ENCODE measurements at regions not wholly inside any gene's neighbourhood (a gene's known extent, or its start where the extent isn't known, plus 50 kb on each side); places are given as distances from the start of the nearest gene placed in this dataset.

- POLR2A ChIA-PET, result no interaction called here
- no peaks in the 10 kb centered on the region for H3K9me3 Mint-ChIP-seq
- H3K4me3 ChIP-seq (ENCODE audit: low read length), result no peak overlapping the region
- peaks cover 4 to 24% of the 10 kb centered on the region in 2 experiments for H3K27me3 ChIP-seq (ENCODE audit: control insufficient read depth in 1 of 2, insufficient read depth in 2 of 2, low read length in 2 of 2)
- intact Hi-C loops (cut with DNase I, micrococcal nuclease), result no loop called here
- CTCF ChIA-PET, result no interaction called here
- ATAC-seq (ENCODE audit: poor library complexity), result no peak
- no peak overlapping the region for H3K27ac ChIP-seq (ENCODE audit: low read depth in 1 of 2, low read length in 2 of 2)
- peaks cover 0 to 22% of the 10 kb centered on the region in 2 experiments for H3K9me3 ChIP-seq (ENCODE audit: control insufficient read depth in 1 of 2, insufficient read depth in 1 of 2, low read length in 2 of 2)
- no peak for DNase-seq
- no peak overlapping the region for H3K27ac Mint-ChIP-seq
- H3K4me1 Mint-ChIP-seq (ENCODE audit: low read depth), result no peaks in the 10 kb centered on the region
- no peak for TF ChIP-seq CTCF (IDR thresholded peaks at IDR 0.05)
- H3K4me3 Mint-ChIP-seq, result no peak overlapping the region
- no peaks in the 10 kb centered on the region for H3K36me3 Mint-ChIP-seq (ENCODE audit: low read depth)
- H3K36me3 ChIP-seq (ENCODE audit: insufficient read depth, low read length), result no peaks in the 10 kb centered on the region
- no peaks in the 10 kb centered on the region for H3K4me1 ChIP-seq (ENCODE audit: insufficient read depth, low read length)
- H3K27me3 Mint-ChIP-seq, result peaks cover 15% of the 10 kb centered on the region
These were observed 54.7 kb upstream of the NECTIN1 start for GRCh38 chr11:119783466-119784400.

GRCh38 chr11:119782739-119783072, 53.7 kb upstream of the NECTIN1 start:
- DNase-seq, result no peak
- Histone ChIP-seq H3K4me1 (ENCODE audit: insufficient read depth, low read length) (no peaks in the 10 kb centered on the region), H3K27ac (ENCODE audit: low read depth in 1 of 2, low read length in 2 of 2) (no peak overlapping the region), H3K36me3 (ENCODE audit: insufficient read depth, low read length) (no peaks in the 10 kb centered on the region), H3K9me3 (ENCODE audit: control insufficient read depth in 1 of 2, insufficient read depth in 1 of 2, low read length in 2 of 2) (peaks cover 0 to 27% of the 10 kb centered on the region in 2 experiments), H3K4me3 (ENCODE audit: low read length) (no peak overlapping the region), H3K27me3 (ENCODE audit: control insufficient read depth in 1 of 2, insufficient read depth in 2 of 2, low read length in 2 of 2) (peaks cover 4 to 24% of the 10 kb centered on the region in 2 experiments)
- intact Hi-C loops (cut with DNase I, micrococcal nuclease), result no loop called here
- ChIA-PET POLR2A (no interaction called here), CTCF (no interaction called here)
- Mint-ChIP-seq H3K27ac (no peak overlapping the region), H3K4me3 (no peak overlapping the region), H3K27me3 (peaks cover 15% of the 10 kb centered on the region), H3K9me3 (no peaks in the 10 kb centered on the region), H3K4me1 (ENCODE audit: low read depth) (no peaks in the 10 kb centered on the region), H3K36me3 (ENCODE audit: low read depth) (no peaks in the 10 kb centered on the region)
- TF ChIP-seq CTCF (IDR thresholded peaks at IDR 0.05), result no peak
- no peak for ATAC-seq (ENCODE audit: poor library complexity)

- Histone ChIP-seq H3K9me3 (ENCODE audit: control insufficient read depth in 1 of 2, insufficient read depth in 1 of 2, low read length in 2 of 2) (peaks cover 0 to 29% of the 10 kb centered on the region in 2 experiments), H3K27ac (ENCODE audit: low read depth in 1 of 2, low read length in 2 of 2) (no peak overlapping the region), H3K27me3 (ENCODE audit: control insufficient read depth in 1 of 2, insufficient read depth in 2 of 2, low read length in 2 of 2) (peaks cover 4 to 24% of the 10 kb centered on the region in 2 experiments), H3K36me3 (ENCODE audit: insufficient read depth, low read length) (no peaks in the 10 kb centered on the region), H3K4me1 (ENCODE audit: insufficient read depth, low read length) (no peaks in the 10 kb centered on the region), H3K4me3 (ENCODE audit: low read length) (no peak overlapping the region)
- Mint-ChIP-seq H3K36me3 (ENCODE audit: low read depth) (no peaks in the 10 kb centered on the region), H3K27me3 (peaks cover 16% of the 10 kb centered on the region), H3K9me3 (no peaks in the 10 kb centered on the region), H3K27ac (no peak overlapping the region), H3K4me3 (no peak overlapping the region), H3K4me1 (ENCODE audit: low read depth) (no peaks in the 10 kb centered on the region)
- ChIA-PET POLR2A (no interaction called here), CTCF (no interaction called here)
- no peak for DNase-seq
- no peak for ATAC-seq (ENCODE audit: poor library complexity)
- no peak for TF ChIP-seq CTCF (IDR thresholded peaks at IDR 0.05)
- intact Hi-C loops (cut with DNase I, micrococcal nuclease), result no loop called here
These were observed 53.2 kb upstream of the NECTIN1 start for GRCh38 chr11:119782006-119782738.
